GM23248 (cell line): ENCODE measurements at regions not wholly inside any gene's neighbourhood (a gene's known extent, or its start where the extent isn't known, plus 50 kb on each side); places are given as distances from the start of the nearest gene placed in this dataset.

Source experiments
- EZH2 ChIP-seq: fragments of 200-600 bp; sonication (generic); IDR thresholded peaks from 2 replicates; pipeline ENCODE4 v1.6.1; 2018; ENCODE audit warnings: antibody characterized with exemption, mild to moderate bottlenecking; ENCODE audit not compliant: insufficient read depth, poor library complexity, severe bottlenecking
- EZH2phosphoT487 ChIP-seq: fragments of 200-600 bp; sonication (generic); IDR thresholded peaks from 2 replicates; pipeline ENCODE4 v1.6.1; 2018; ENCODE audit warnings: antibody characterized with exemption, moderate library complexity, mild to moderate bottlenecking, low read depth; ENCODE audit not compliant: insufficient read depth

DNA sequence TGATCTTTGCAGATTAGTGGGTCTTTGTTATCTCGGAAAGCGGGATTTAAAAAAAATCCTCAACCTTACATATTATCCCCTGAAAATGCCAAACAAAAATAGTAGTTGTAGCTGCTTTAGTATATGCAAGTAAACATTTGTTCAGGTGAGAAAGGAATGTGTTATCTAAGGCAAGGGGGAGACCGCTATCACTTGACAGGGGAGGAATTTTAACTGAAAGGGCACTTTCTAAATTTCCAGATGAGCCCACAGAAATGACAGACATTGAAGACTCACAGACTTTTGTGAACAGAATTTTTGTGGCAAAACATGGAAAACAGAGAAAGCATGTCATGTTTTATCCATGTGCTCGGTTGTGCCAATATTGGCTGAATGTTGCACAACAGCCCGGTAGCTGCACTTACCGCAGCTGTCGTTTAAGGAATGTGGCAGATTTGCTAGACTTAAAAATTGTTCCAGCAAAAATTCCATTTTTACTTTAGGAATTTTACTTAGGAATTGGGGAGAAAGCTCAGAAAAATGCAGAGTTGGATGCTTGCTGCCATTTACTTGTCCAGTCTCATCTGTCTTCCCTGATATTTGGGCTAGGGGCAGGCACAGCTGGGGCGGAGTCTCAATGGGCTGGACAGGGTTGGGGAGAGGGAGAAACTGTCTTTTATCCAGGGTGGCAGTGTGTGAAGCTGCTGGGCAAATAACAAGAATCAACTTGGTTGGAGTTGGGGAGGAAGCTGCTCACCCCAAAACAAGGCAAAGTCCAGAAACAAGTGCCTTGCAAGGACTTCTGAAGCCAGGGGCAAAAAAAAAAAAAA lies 94.6 kb upstream of the RPS6KA3 start:
- TF ChIP-seq EZH2 = no peak
- TF ChIP-seq EZH2phosphoT487 = no peak
